ES-I3 (cell line): ENCODE measurements at regions not wholly inside any gene's neighbourhood (a gene's known extent, or its start where the extent isn't known, plus 50 kb on each side); places are given as distances from the start of the nearest gene placed in this dataset.
"Not testable (repeated sequence)": the region's sequence is repeated elsewhere in the genome, so short reads cannot be mapped to it uniquely, and the experiment has no call there.

Experiments
- H3K36me3 ChIP-seq: 2 replicates; pipeline ENCODE4 v1.6.1; 2013; ENCODE audit warnings: mild to moderate bottlenecking, low read length, control low read depth, moderate library complexity; ENCODE audit not compliant: insufficient read depth
- H3K4me1 ChIP-seq: 2 replicates; pipeline ENCODE4 v1.6.1; 2013; ENCODE audit warnings: mild to moderate bottlenecking, control low read depth, low read length; ENCODE audit not compliant: insufficient read depth
- H3K9ac ChIP-seq: 2 replicates; pipeline ENCODE4 v1.6.1; 2013; ENCODE audit warnings: low read depth, mild to moderate bottlenecking, low read length, moderate library complexity
- H3K9me3 ChIP-seq: 2 replicates; pipeline ENCODE4 v1.6.1; 2013; ENCODE audit warnings: mild to moderate bottlenecking, low read length, moderate library complexity; ENCODE audit not compliant: control insufficient read depth, insufficient read depth

GRCh38 chr5:158244882-158245281 lies 385.9 kb upstream of the CLINT1 start:
- H3K9ac ChIP-seq: no peak overlapping the region

GRCh38 chr5:158236511-158237335 lies 377.8 kb upstream of the CLINT1 start:
- Histone ChIP-seq H3K9ac (no peak overlapping the region), H3K36me3 (no peaks in the 10 kb centered on the region), H3K9me3 (no peaks in the 10 kb centered on the region), H3K4me1 (no peaks in the 10 kb centered on the region)

More at GRCh38 chr5:158244882-158245281, 385.9 kb upstream of the CLINT1 start:
- H3K36me3 ChIP-seq: no peaks in the 10 kb centered on the region
- H3K9me3 ChIP-seq: no peaks in the 10 kb centered on the region
- no peaks in the 10 kb centered on the region for H3K4me1 ChIP-seq

DNA sequence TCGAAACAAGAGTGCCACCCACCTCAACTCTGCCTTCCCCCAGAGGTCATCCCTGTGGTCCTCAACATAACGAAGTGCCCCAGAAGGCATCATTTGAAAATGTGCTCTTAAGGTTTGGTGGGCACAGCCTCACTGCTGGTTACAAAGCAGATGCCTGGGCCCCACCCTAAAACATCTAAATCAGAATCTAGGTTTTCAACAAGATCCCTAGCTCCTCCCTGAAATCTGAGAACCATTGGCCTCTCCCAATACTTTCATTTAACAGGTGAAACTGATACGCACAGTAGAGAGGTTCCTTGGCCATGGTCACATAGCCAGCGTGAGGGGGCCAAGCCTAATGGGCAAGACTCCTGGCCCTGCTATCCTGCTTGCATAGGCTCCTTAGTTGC lies 376.2 kb upstream of the CLINT1 start:
- no peaks in the 10 kb centered on the region for H3K9me3 ChIP-seq
- H3K9ac ChIP-seq: no peak overlapping the region
- no peaks in the 10 kb centered on the region for H3K4me1 ChIP-seq
- no peaks in the 10 kb centered on the region for H3K36me3 ChIP-seq

- H3K9me3 ChIP-seq: no peaks in the 10 kb centered on the region
Observed at GRCh38 chr5:158234323-158235158, 375.6 kb upstream of the CLINT1 start.

GRCh38 chr5:158233735-158234322 lies 374.9 kb upstream of the CLINT1 start:
- no peaks in the 10 kb centered on the region for H3K9me3 ChIP-seq
- H3K36me3 ChIP-seq: no peaks in the 10 kb centered on the region
- H3K4me1 ChIP-seq: no peaks in the 10 kb centered on the region
- H3K9ac ChIP-seq: no peak overlapping the region

More at GRCh38 chr5:158234323-158235158, 375.6 kb upstream of the CLINT1 start:
- no peaks in the 10 kb centered on the region for H3K4me1 ChIP-seq
- no peaks in the 10 kb centered on the region for H3K36me3 ChIP-seq
- no peak overlapping the region for H3K9ac ChIP-seq

DNA sequence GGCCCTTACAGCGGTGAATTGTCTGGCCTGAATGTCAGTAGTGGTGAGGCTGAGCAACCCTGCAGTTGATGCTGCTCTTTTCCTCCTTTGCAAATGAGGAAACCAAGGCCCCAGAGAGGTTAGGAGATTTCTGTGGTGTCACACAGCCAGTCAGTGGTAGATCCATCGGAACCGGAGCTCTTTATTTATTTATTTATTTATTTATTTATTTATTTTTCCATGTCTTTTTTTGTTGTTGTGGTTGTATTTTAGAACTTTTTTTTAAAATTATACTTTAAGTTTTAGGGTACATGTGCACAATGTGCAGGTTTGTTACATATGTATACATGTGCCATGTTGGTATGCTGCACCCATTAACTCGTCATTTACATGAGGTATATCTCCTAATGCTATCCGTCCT lies 368.4 kb upstream of the CLINT1 start:
- not testable (repeated sequence) for H3K9me3 ChIP-seq, H3K9ac ChIP-seq, H3K36me3 ChIP-seq, H3K4me1 ChIP-seq

- no peaks in the 10 kb centered on the region for H3K9me3 ChIP-seq
Observed at GRCh38 chr5:158226496-158226895, 367.6 kb upstream of the CLINT1 start.

GRCh38 chr5:158224253-158224652 lies 365.3 kb upstream of the CLINT1 start:
- no peaks in the 10 kb centered on the region for H3K4me1 ChIP-seq
- no peaks in the 10 kb centered on the region for H3K9me3 ChIP-seq
- H3K36me3 ChIP-seq: peaks cover 3% of the 10 kb centered on the region; the same call in 1 of the 2 replicates
- H3K9ac ChIP-seq: no peak overlapping the region

More at GRCh38 chr5:158226496-158226895, 367.6 kb upstream of the CLINT1 start:
- Histone ChIP-seq H3K36me3 (peaks cover 3% of the 10 kb centered on the region; the same call in 1 of the 2 replicates), H3K4me1 (no peaks in the 10 kb centered on the region), H3K9ac (no peak overlapping the region)

DNA sequence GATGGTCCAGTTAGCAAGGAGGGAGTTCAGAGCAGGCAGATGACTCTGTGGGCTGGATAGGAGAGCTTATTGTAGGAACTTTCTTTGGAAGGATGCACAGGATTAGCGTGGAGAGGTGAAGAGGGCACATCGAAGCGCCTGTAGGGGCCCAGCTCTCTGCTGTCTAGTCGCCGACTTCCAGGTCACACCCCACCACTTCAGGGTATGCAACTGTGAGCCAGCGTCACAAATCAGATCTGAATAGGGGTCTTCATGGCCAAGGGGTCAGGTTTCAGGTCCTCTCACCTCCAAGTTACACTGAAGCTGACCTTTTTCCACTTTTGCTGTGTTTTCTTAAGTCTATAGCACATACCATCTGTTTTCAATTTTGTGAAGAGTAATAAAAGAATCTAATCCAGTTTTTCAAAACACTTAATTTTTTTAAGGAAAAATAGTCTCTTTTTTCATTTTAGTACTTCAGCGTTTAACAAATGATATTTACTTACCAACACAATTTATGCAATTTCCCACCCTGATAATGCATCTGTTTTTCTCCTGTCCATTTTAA lies 364.2 kb upstream of the CLINT1 start:
- peaks cover 3% of the 10 kb centered on the region; the same call in 1 of the 2 replicates for H3K36me3 ChIP-seq
- no peaks in the 10 kb centered on the region for H3K9me3 ChIP-seq
- H3K4me1 ChIP-seq: no peaks in the 10 kb centered on the region
- no peak overlapping the region for H3K9ac ChIP-seq

- no peak overlapping the region for H3K9ac ChIP-seq
- H3K9me3 ChIP-seq: no peaks in the 10 kb centered on the region
- H3K4me1 ChIP-seq: no peaks in the 10 kb centered on the region
- H3K36me3 ChIP-seq: no peaks in the 10 kb centered on the region
Observed at GRCh38 chr5:158212917-158213316, 354.0 kb upstream of the CLINT1 start.

- Histone ChIP-seq H3K36me3 (no peaks in the 10 kb centered on the region), H3K9me3 (no peaks in the 10 kb centered on the region), H3K9ac (no peak overlapping the region), H3K4me1 (no peaks in the 10 kb centered on the region)
Observed at GRCh38 chr5:158212237-158212636, 353.3 kb upstream of the CLINT1 start.

GRCh38 chr5:158209219-158209908 lies 350.4 kb upstream of the CLINT1 start:
- no peaks in the 10 kb centered on the region for H3K36me3 ChIP-seq
- no peaks in the 10 kb centered on the region for H3K9me3 ChIP-seq
- H3K4me1 ChIP-seq: no peaks in the 10 kb centered on the region
- H3K9ac ChIP-seq: no peak overlapping the region

- no peak overlapping the region for H3K9ac ChIP-seq
- H3K4me1 ChIP-seq: no peaks in the 10 kb centered on the region
- H3K9me3 ChIP-seq: no peaks in the 10 kb centered on the region
- H3K36me3 ChIP-seq: no peaks in the 10 kb centered on the region
Observed at GRCh38 chr5:158207733-158208132, 348.8 kb upstream of the CLINT1 start.

DNA sequence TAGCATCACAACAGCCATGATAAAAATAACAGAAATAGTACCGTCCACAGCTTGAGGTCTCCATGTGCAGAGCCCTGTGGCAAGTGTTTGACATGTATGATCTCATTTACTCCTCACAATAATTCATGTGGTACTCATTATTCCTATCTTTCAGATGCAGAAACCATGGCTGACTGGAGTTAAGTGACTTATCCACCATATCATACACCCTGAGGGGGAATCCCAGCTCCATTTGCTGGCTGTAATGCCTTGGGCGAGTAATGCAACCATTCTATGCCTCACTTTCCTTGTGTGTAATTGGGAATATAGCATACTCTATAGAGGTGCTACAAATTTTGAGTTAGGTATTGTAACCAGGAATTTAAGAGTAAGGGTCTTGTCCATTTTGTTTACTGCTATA lies 347.0 kb upstream of the CLINT1 start:
- Histone ChIP-seq H3K9me3 (no peaks in the 10 kb centered on the region), H3K9ac (no peak overlapping the region), H3K36me3 (no peaks in the 10 kb centered on the region), H3K4me1 (no peaks in the 10 kb centered on the region)
